Kasumi-1 (cell line): ENCODE measurements at regions not wholly inside any gene's neighbourhood (a gene's known extent, or its start where the extent isn't known, plus 50 kb on each side); places are given as distances from the start of the nearest gene placed in this dataset.

ENCODE experiments used
- DNase-seq, 2 experiments: peaks; one replicate each; lab custom pipeline; 2025; lab: John Stamatoyannopoulos, UW

- no peak for DNase-seq
Observed at GRCh38 chr16:26510924-26511323, 555.8 kb upstream of the C16orf82 start.

- no peak for DNase-seq
Observed at GRCh38 chr16:26511463-26511862, 555.3 kb upstream of the C16orf82 start.

GRCh38 chr16:26521626-26522025 is 545.1 kb upstream of the C16orf82 start:
- no peak for DNase-seq

GRCh38 chr16:26524281-26524680 is 542.4 kb upstream of the C16orf82 start:
- no peak for DNase-seq

- DNase-seq, result no peak
Observed at GRCh38 chr16:26524846-26525245, 541.9 kb upstream of the C16orf82 start.

- no peak for DNase-seq
Observed at GRCh38 chr16:26525856-26526255, 540.9 kb upstream of the C16orf82 start.

GRCh38 chr16:26526633-26527032 is 540.1 kb upstream of the C16orf82 start:
- no peak for DNase-seq

- no peak for DNase-seq
Observed at GRCh38 chr16:26530584-26531289, 536.0 kb upstream of the C16orf82 start.

- DNase-seq, result no peak
Observed at GRCh38 chr16:26531290-26531730, 535.4 kb upstream of the C16orf82 start.

- no peak for DNase-seq
Observed at GRCh38 chr16:26532456-26532855, 534.3 kb upstream of the C16orf82 start.

- DNase-seq, result no peak
Observed at GRCh38 chr16:26542198-26542597, 524.5 kb upstream of the C16orf82 start.

GRCh38 chr16:26546573-26546972 is 520.2 kb upstream of the C16orf82 start:
- no peak for DNase-seq

- no peak for DNase-seq
Observed at GRCh38 chr16:26547681-26548080, 519.0 kb upstream of the C16orf82 start.

- DNase-seq, result no peak
Observed at GRCh38 chr16:26550111-26550610, 516.6 kb upstream of the C16orf82 start.

- DNase-seq, result no peak
Observed at GRCh38 chr16:26554030-26554429, 512.7 kb upstream of the C16orf82 start.

- DNase-seq, result no peak
Observed at GRCh38 chr16:26561303-26561702, 505.4 kb upstream of the C16orf82 start.

- DNase-seq, result no peak
Observed at GRCh38 chr16:26563018-26563417, 503.7 kb upstream of the C16orf82 start.

- no peak for DNase-seq
Observed at GRCh38 chr16:26567356-26567755, 499.4 kb upstream of the C16orf82 start.

- DNase-seq, result peak in 1 of 2 experiments; percentile 9
Observed at GRCh38 chr16:26569793-26570192, 496.9 kb upstream of the C16orf82 start.

GRCh38 chr16:26578748-26579147 is 488.0 kb upstream of the C16orf82 start:
- no peak for DNase-seq

- no peak for DNase-seq
Observed at GRCh38 chr16:26583803-26584202, 482.9 kb upstream of the C16orf82 start.

GRCh38 chr16:26593700-26594099 is 473.0 kb upstream of the C16orf82 start:
- no peak for DNase-seq

- DNase-seq, result no peak
Observed at GRCh38 chr16:26594666-26595065, 472.1 kb upstream of the C16orf82 start.

GRCh38 chr16:26595199-26595598 is 471.5 kb upstream of the C16orf82 start:
- no peak for DNase-seq
